Muscle layer of colon (tissue), 2 donors: ENCODE measurements at regions not wholly inside any gene's neighbourhood (a gene's known extent, or its start where the extent isn't known, plus 50 kb on each side); places are given as distances from the start of the nearest gene placed in this dataset.
A peak's percentile ranks its signal among the peaks of the same experiment; 100 is the strongest.

Experiments used
- H3K27ac ChIP-seq: one replicate; pipeline ENCODE4 v1.7.0; 2013; ENCODE audit warnings: low read depth, mild to moderate bottlenecking, low read length, moderate library complexity
- H3K27me3 ChIP-seq, 2 donors: one replicate each; pipeline ENCODE4 v1.7.0; 2013; ENCODE audit warnings: low read length in 2 of 2, mild to moderate bottlenecking in 2 of 2; ENCODE audit not compliant: insufficient read depth in 2 of 2, control insufficient read depth in 1 of 2
- H3K36me3 ChIP-seq: one replicate; pipeline ENCODE4 v1.7.0; 2013; ENCODE audit warnings: mild to moderate bottlenecking, low read length; ENCODE audit not compliant: insufficient read depth
- H3K4me1 ChIP-seq: one replicate; pipeline ENCODE4 v1.7.0; 2013; ENCODE audit warnings: mild to moderate bottlenecking, low read length; ENCODE audit not compliant: insufficient read depth
- H3K4me3 ChIP-seq, 2 donors: one replicate each; pipeline ENCODE4 v1.7.0; 2013; ENCODE audit warnings: low read length in 2 of 2, low read depth in 1 of 2, mild to moderate bottlenecking in 1 of 2, moderate library complexity in 1 of 2
- H3K9ac ChIP-seq: one replicate; pipeline ENCODE4 v1.7.0; 2013; ENCODE audit warnings: low read length
- H3K9me3 ChIP-seq: one replicate; pipeline ENCODE4 v1.7.0; 2013; ENCODE audit warnings: mild to moderate bottlenecking, low read length
- donor health status: abdominal sarcoma.
- donor health status: Adenocarcinoma of cecum.

GRCh38 chr1:55716610-55717009 lies 501.4 kb upstream of the USP24 start:
- Histone ChIP-seq H3K9ac (no peak overlapping the region), H3K27ac (no peak overlapping the region), H3K9me3 (no peaks in the 10 kb centered on the region), H3K4me3 (no peak overlapping the region), H3K4me1 (peaks cover 32% of the 10 kb centered on the region), H3K36me3 (no peaks in the 10 kb centered on the region), H3K27me3 (no peaks in the 10 kb centered on the region)

GRCh38 chr1:55716151-55716550 lies 501.0 kb upstream of the USP24 start:
- peaks cover 32% of the 10 kb centered on the region for H3K4me1 ChIP-seq

GRCh38 chr1:55714230-55714629 lies 499.1 kb upstream of the USP24 start:
- Histone ChIP-seq H3K36me3 (no peaks in the 10 kb centered on the region), H3K27me3 (no peaks in the 10 kb centered on the region), H3K4me1 (peaks cover 19% of the 10 kb centered on the region), H3K9ac (no peak overlapping the region), H3K4me3 (no peak overlapping the region), H3K9me3 (no peaks in the 10 kb centered on the region), H3K27ac (no peak overlapping the region)

More at GRCh38 chr1:55716151-55716550, 501.0 kb upstream of the USP24 start:
- Histone ChIP-seq H3K9me3 (no peaks in the 10 kb centered on the region), H3K27me3 (no peaks in the 10 kb centered on the region), H3K9ac (no peak overlapping the region), H3K4me3 (no peak overlapping the region), H3K36me3 (no peaks in the 10 kb centered on the region), H3K27ac (no peak overlapping the region)

- Histone ChIP-seq H3K9ac (no peak overlapping the region), H3K27me3 (no peaks in the 10 kb centered on the region), H3K4me1 (peaks cover 11% of the 10 kb centered on the region), H3K9me3 (no peaks in the 10 kb centered on the region), H3K4me3 (no peak overlapping the region), H3K27ac (no peak overlapping the region), H3K36me3 (no peaks in the 10 kb centered on the region)
Observed at GRCh38 chr1:55713516-55713915, 498.4 kb upstream of the USP24 start.

- Histone ChIP-seq H3K9me3 (no peaks in the 10 kb centered on the region), H3K4me1 (no peaks in the 10 kb centered on the region), H3K27me3 (no peaks in the 10 kb centered on the region), H3K27ac (no peak overlapping the region), H3K36me3 (no peaks in the 10 kb centered on the region), H3K9ac (no peak overlapping the region), H3K4me3 (no peak overlapping the region)
Observed at GRCh38 chr1:55712148-55712547, 497.0 kb upstream of the USP24 start.

- Histone ChIP-seq H3K4me3 (no peak overlapping the region), H3K27ac (no peak overlapping the region), H3K9me3 (no peaks in the 10 kb centered on the region), H3K9ac (no peak overlapping the region), H3K36me3 (no peaks in the 10 kb centered on the region), H3K4me1 (peaks cover under 1% of the 10 kb centered on the region), H3K27me3 (no peaks in the 10 kb centered on the region)
Observed at GRCh38 chr1:55708781-55709180, 493.6 kb upstream of the USP24 start.

- Histone ChIP-seq H3K4me3 (no peak overlapping the region), H3K9me3 (no peaks in the 10 kb centered on the region), H3K36me3 (no peaks in the 10 kb centered on the region), H3K27me3 (no peaks in the 10 kb centered on the region), H3K9ac (no peak overlapping the region), H3K4me1 (peaks cover 10% of the 10 kb centered on the region), H3K27ac (no peak overlapping the region)
Observed at GRCh38 chr1:55707846-55708245, 492.7 kb upstream of the USP24 start.

GRCh38 chr1:55707196-55707595 lies 492.0 kb upstream of the USP24 start:
- H3K4me3 ChIP-seq = no peak overlapping the region
- H3K27me3 ChIP-seq = no peaks in the 10 kb centered on the region
- H3K36me3 ChIP-seq = no peaks in the 10 kb centered on the region
- no peak overlapping the region for H3K27ac ChIP-seq
- H3K9ac ChIP-seq = no peak overlapping the region
- peaks cover 10% of the 10 kb centered on the region for H3K4me1 ChIP-seq
- no peaks in the 10 kb centered on the region for H3K9me3 ChIP-seq

GRCh38 chr1:55706397-55706796 lies 491.2 kb upstream of the USP24 start:
- H3K4me3 ChIP-seq = no peak overlapping the region
- peaks cover 10% of the 10 kb centered on the region for H3K4me1 ChIP-seq
- H3K27me3 ChIP-seq = no peaks in the 10 kb centered on the region
- H3K36me3 ChIP-seq = no peaks in the 10 kb centered on the region
- H3K9ac ChIP-seq = no peak overlapping the region
- no peak overlapping the region for H3K27ac ChIP-seq
- H3K9me3 ChIP-seq = no peaks in the 10 kb centered on the region

GRCh38 chr1:55703726-55704363 lies 488.7 kb upstream of the USP24 start:
- H3K4me1 ChIP-seq = peaks cover 24% of the 10 kb centered on the region
- H3K9me3 ChIP-seq = no peaks in the 10 kb centered on the region
- H3K36me3 ChIP-seq = no peaks in the 10 kb centered on the region
- no peak overlapping the region for H3K9ac ChIP-seq
- H3K27me3 ChIP-seq = no peaks in the 10 kb centered on the region
- peak overlapping the region; percentile 51 for H3K27ac ChIP-seq
- H3K4me3 ChIP-seq = no peak overlapping the region

- Histone ChIP-seq H3K4me1 (peaks cover 24% of the 10 kb centered on the region), H3K27me3 (no peaks in the 10 kb centered on the region), H3K4me3 (no peak overlapping the region), H3K27ac (no peak overlapping the region), H3K9ac (no peak overlapping the region), H3K9me3 (no peaks in the 10 kb centered on the region), H3K36me3 (no peaks in the 10 kb centered on the region)
Observed at GRCh38 chr1:55702064-55702463, 486.9 kb upstream of the USP24 start.

- Histone ChIP-seq H3K27ac (peak overlapping the region; percentile 1), H3K4me3 (no peak overlapping the region), H3K9ac (no peak overlapping the region)
Observed at GRCh38 chr1:55700359-55701130, 485.4 kb upstream of the USP24 start.

More at GRCh38 chr1:55700359-55701130, 485.4 kb upstream of the USP24 start:
- Histone ChIP-seq H3K9me3 (no peaks in the 10 kb centered on the region), H3K4me1 (peaks cover 31% of the 10 kb centered on the region), H3K36me3 (no peaks in the 10 kb centered on the region), H3K27me3 (no peaks in the 10 kb centered on the region)
